Upper lobe of left lung (tissue), 6 donors: ENCODE measurements at regions not wholly inside any gene's neighbourhood (a gene's known extent, or its start where the extent isn't known, plus 50 kb on each side); places are given as distances from the start of the nearest gene placed in this dataset.

Source experiments
- ATAC-seq, 2 donors: fragments of 200-7000 bp; cut with Tn5 transposase; one replicate each; pipeline ENCODE4 v1.9.1; 2022; ENCODE audit warnings: mild to moderate bottlenecking in 2 of 2, moderate library complexity in 2 of 2; ENCODE audit not compliant: low FRiP score in 2 of 2
- DNase-seq, 2 donors: peaks; one replicate each; pipeline ENCODE4 v3.0.0-alpha.2; 2019 to 2020
- H3K27ac ChIP-seq, 4 donors: fragments of 200-600 bp; sonication (generic); one replicate each; pipeline ENCODE4 v1.5.1; 2016 to 2019
- H3K27me3 ChIP-seq, 4 donors: fragments of 200-600 bp; sonication (generic); one replicate each; pipeline ENCODE4 v1.5.1; 2017 to 2019
- H3K36me3 ChIP-seq, 4 donors: fragments of 200-600 bp; sonication (generic); one replicate each; pipeline ENCODE4 v1.5.1; 2016 to 2019
- H3K4me1 ChIP-seq, 4 donors: fragments of 200-600 bp; sonication (generic); one replicate each; pipeline ENCODE4 v1.5.1; 2018 to 2019
- H3K4me3 ChIP-seq, 4 donors: fragments of 200-600 bp; sonication (generic); one replicate each; pipeline ENCODE4 v1.5.1; 2017 to 2019; ENCODE audit warnings: mild to moderate bottlenecking in 2 of 4, moderate library complexity in 1 of 4
- H3K9me3 ChIP-seq, 4 donors: fragments of 200-600 bp; sonication (generic); one replicate each; pipeline ENCODE4 v1.5.1; 2018 to 2019
- CTCF ChIP-seq, 6 experiments: fragments of 450-650 bp in 4 of 6; fragments of 200-600 bp in 2 of 6; sonication (generic) in 2 of 6; IDR thresholded peaks; one replicate each; pipeline ENCODE4 v1.5.1; 2016 to 2019; ENCODE audit warnings: antibody characterized with exemption in 6 of 6
- EP300 ChIP-seq, 4 donors: sonication (generic); formaldehyde crosslinking; IDR thresholded peaks; one replicate each; pipeline ENCODE4 v1.5.1; 2017; ENCODE audit warnings: antibody characterized with exemption in 4 of 4, control low read depth in 2 of 4
- POLR2A ChIP-seq, 4 donors: fragments of 450-650 bp; IDR thresholded peaks; one replicate each; pipeline ENCODE4 v1.5.1; 2016 to 2017; ENCODE audit warnings: antibody characterized with exemption in 4 of 4, mild to moderate bottlenecking in 2 of 4
- POLR2AphosphoS5 ChIP-seq, 2 donors: sonication (generic); formaldehyde crosslinking; IDR thresholded peaks; one replicate each; pipeline ENCODE4 v1.5.1; 2017; ENCODE audit warnings: antibody characterized with exemption in 2 of 2
- WGBS, 2 donors: methylation state at CpG; one replicate each; pipeline ENCODE4 v1.1.5; 2017 to 2018; 5-methylcytosine and 5-hydroxymethylcytosine counted together
- donor health status: DM: no; HTN: no; CAD: no; lungs with moderate emphysema.
- donor health status: DM: no; HTN: yes; CAD: no; lungs with severe emphysema.

DNA sequence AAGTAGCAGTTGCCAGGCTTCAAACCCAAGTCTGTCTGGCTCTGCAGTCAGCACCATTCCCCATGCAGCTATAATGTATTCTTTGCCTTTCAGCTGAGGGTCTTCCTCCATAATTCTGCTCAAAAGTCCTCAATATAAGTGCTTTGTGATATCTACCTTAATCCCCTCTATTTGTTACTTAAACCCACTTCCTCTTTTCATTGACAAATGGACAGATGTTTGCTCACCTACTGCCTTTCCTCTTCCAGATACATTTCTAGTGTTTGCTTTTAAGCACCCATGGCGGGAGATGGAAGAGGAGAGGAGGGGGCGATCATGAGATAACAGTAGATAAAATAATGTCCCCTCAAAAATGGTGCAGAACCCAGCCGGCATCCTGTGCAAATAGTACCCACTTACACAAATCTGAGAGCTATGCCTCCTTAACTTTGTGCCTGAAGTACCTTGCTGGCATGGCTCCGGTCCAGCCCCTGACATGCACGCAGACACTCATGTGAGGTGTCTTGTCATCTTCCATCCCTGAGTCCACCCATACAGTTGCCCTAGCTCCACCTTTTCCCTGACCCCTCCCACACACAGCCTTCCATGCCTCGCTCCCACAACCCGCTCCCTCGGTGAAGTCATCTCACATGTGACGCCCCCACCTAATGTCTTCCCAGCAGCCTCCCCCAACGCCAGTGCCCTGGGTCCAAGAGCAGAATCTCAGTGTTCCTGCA, 109.6 kb downstream of the TRIM29 start:
- no peaks in the 10 kb centered on the region for H3K36me3 ChIP-seq
- no peak for DNase-seq
- ATAC-seq: no peak
- no peaks in the 10 kb centered on the region for H3K4me1 ChIP-seq
- WGBS, 2 donors: 65 to 71% methylated on average over 10 of the region's 10 CpGs
- H3K27me3 ChIP-seq: no peaks in the 10 kb centered on the region
- no peaks in the 10 kb centered on the region for H3K9me3 ChIP-seq
- H3K27ac ChIP-seq: no peak overlapping the region
- no peak for TF ChIP-seq EP300 (IDR thresholded peaks at IDR 0.05)
- no peak for TF ChIP-seq CTCF (IDR thresholded peaks at IDR 0.05)
- no peak for TF ChIP-seq POLR2AphosphoS5 (IDR thresholded peaks at IDR 0.05)
- TF ChIP-seq POLR2A (IDR thresholded peaks at IDR 0.05): no peak
- no peak overlapping the region for H3K4me3 ChIP-seq

DNA sequence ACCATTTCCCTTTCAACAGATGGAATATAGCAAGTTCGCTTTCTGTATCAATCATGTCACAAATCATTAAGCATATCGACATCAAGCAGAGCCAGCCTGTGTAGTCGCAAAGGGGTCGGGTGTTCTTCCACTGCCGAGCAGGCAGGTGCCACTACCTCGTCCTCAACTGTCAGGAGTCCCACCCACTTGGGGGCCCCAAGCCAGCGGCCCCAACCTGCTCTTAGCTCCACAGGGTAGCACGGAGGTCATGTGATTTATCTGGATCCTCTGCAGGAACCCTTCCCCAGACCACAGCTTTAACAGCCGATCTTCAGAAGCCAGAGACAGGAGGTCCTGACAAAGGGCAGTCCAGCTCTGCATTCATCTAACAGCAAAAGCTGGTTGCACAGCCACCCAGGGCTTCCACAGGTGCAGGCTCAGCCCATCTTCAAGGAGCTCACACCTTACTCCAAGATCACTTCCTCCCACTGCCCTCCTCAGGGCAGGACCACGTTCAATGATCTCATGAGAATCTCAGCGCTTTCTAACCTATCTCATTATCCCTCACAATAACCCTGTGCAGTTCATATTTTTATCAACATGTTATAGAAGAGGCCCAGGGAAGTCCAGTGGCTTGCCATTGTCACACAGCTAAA, 110.2 kb downstream of the TRIM29 start:
- DNase-seq: no peak
- 51 to 64% methylated on average over 8 to 11 of the region's 11 CpGs for WGBS, 2 donors
- Histone ChIP-seq H3K9me3 (no peaks in the 10 kb centered on the region), H3K27ac (no peak overlapping the region), H3K4me1 (no peaks in the 10 kb centered on the region), H3K27me3 (no peaks in the 10 kb centered on the region), H3K36me3 (no peaks in the 10 kb centered on the region), H3K4me3 (no peak overlapping the region)
- no peak for TF ChIP-seq POLR2A (IDR thresholded peaks at IDR 0.05)
- TF ChIP-seq CTCF (IDR thresholded peaks at IDR 0.05): no peak
- no peak for TF ChIP-seq EP300 (IDR thresholded peaks at IDR 0.05)
- no peak for TF ChIP-seq POLR2AphosphoS5 (IDR thresholded peaks at IDR 0.05)
- no peak for ATAC-seq

DNA sequence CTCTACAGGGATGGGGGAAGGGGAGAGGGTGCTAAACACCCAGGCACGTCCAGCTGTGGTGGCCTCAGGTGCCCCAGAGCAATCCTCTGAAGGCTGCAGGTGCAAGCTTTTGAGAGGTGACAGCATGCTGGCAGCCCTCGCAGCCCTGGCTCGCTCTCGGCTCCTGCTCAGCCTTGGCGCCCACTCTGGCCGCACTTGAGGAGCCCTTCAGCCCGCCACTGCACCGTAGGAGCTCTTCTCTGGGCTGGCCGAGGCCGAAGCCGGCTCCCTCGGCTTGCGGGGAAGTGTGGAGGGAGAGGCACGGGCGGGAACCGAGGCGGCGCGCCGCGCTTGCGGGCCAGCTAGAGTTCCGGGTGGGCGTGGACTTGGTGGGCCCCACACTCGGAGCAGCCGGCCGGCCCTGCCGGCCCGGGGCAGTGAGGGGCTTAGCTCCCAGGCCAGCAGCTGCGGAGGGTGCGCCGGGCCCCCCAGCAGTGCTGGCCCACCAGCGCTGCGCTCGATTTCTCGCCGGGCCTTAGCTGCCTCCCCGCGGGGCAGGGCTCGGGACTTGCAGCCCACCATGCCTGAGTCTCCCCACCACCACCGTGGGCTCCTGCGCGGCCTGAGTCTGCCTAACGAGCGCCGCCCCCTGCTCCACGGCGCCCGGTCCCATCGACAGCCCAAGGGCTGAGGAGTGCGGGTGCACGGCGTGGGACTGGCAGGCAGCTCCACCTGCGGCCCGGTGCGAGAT, 112.1 kb downstream of the TRIM29 start:
- no peak for ATAC-seq
- no peak for TF ChIP-seq POLR2AphosphoS5 (IDR thresholded peaks at IDR 0.05)
- TF ChIP-seq POLR2A (IDR thresholded peaks at IDR 0.05): no peak
- TF ChIP-seq EP300 (IDR thresholded peaks at IDR 0.05): no peak
- no peak for TF ChIP-seq CTCF (IDR thresholded peaks at IDR 0.05)
- H3K4me3 ChIP-seq: no peak overlapping the region
- H3K27ac ChIP-seq: no peak overlapping the region
- H3K27me3 ChIP-seq: no peaks in the 10 kb centered on the region
- peak in 1 of 2 donors; percentile 85 for DNase-seq
- no peaks in the 10 kb centered on the region for H3K36me3 ChIP-seq
- H3K4me1 ChIP-seq: no peaks in the 10 kb centered on the region
- H3K9me3 ChIP-seq: no peaks in the 10 kb centered on the region
- WGBS, 2 donors: 84 to 92% methylated on average over 46 to 54 of the region's 56 CpGs

DNA sequence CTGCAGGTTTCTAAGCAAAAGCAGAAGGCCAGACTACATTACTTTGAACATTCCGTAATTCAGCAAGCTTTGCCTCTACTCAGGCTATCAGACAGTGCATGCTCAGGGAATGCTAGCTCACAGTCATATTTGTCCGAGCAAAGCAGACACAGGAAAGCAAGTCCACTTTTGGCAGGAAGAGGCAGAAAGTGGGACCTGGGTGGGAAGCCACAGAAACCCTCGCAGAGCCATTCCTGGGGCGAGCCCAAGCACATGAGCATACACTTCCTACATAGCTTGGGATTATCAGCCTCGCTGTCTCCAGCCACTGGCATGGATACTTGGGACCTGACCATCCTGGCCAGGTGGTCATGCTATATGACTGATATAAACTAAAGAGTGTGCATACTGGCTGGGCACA, 113.3 kb downstream of the TRIM29 start:
- no peaks in the 10 kb centered on the region for H3K4me1 ChIP-seq
- no peaks in the 10 kb centered on the region for H3K27me3 ChIP-seq
- no peak for DNase-seq
- H3K4me3 ChIP-seq: no peak overlapping the region
- H3K36me3 ChIP-seq: no peaks in the 10 kb centered on the region
- no peak for ATAC-seq
- 77 to 80% methylated on average over 5 of the region's 5 CpGs for WGBS, 2 donors
- no peaks in the 10 kb centered on the region for H3K9me3 ChIP-seq
- no peak overlapping the region for H3K27ac ChIP-seq
- no peak for TF ChIP-seq EP300 (IDR thresholded peaks at IDR 0.05)
- TF ChIP-seq POLR2A (IDR thresholded peaks at IDR 0.05): no peak
- TF ChIP-seq CTCF (IDR thresholded peaks at IDR 0.05): no peak
- TF ChIP-seq POLR2AphosphoS5 (IDR thresholded peaks at IDR 0.05): no peak
